Mucosa of descending colon (tissue), 3 donors: ENCODE measurements at regions not wholly inside any gene's neighbourhood (a gene's known extent, or its start where the extent isn't known, plus 50 kb on each side); places are given as distances from the start of the nearest gene placed in this dataset.

Experiments
- ATAC-seq: fragments of 200-7000 bp; cut with Tn5 transposase; one replicate; pipeline ENCODE4 v1.9.1; 2020; ENCODE audit warnings: mild to moderate bottlenecking, moderate library complexity
- DNase-seq, 3 donors: peaks; one replicate each; pipeline ENCODE4 v3.0.0-alpha.2; 2020
- H3K36me3 ChIP-seq: fragments of 200-600 bp; one replicate; pipeline ENCODE4 v1.8.0; 2021; ENCODE audit warnings: low read depth, mild to moderate bottlenecking
- H3K4me1 ChIP-seq: fragments of 200-600 bp; one replicate; pipeline ENCODE4 v1.8.0; 2021; ENCODE audit warnings: low read depth, mild to moderate bottlenecking
- H3K4me3 ChIP-seq: fragments of 200-600 bp; one replicate; pipeline ENCODE4 v1.8.0; 2021; ENCODE audit warnings: mild to moderate bottlenecking
- H3K9me3 ChIP-seq: fragments of 200-600 bp; one replicate; pipeline ENCODE4 v1.8.0; 2021; ENCODE audit warnings: mild to moderate bottlenecking
- intact Hi-C, 2 donors: fragments of 100-400 bp; cut with DNase I in 1 of 2; cut with micrococcal nuclease in 1 of 2; formaldehyde crosslinking; loops; one replicate each; pipeline versions ENCODE4 v1.11.0 to v1.11.1; 2022; cut with DNase I, micrococcal nuclease
- TF ChIP-seq, protein P1 (sequence below): fragments of 200-600 bp; IDR thresholded peaks from one replicate; pipeline ENCODE4 v1.8.0; 2022; ENCODE audit warnings: antibody characterized with exemption, mild to moderate bottlenecking
- donor health status: DM: no; HTN: no; CAD: no; lungs with moderate emphysema.
- donor health status: DM: no; HTN: no; CAD: no.
- donor health status: DM: no; HTN: yes; CAD: no.

DNA sequence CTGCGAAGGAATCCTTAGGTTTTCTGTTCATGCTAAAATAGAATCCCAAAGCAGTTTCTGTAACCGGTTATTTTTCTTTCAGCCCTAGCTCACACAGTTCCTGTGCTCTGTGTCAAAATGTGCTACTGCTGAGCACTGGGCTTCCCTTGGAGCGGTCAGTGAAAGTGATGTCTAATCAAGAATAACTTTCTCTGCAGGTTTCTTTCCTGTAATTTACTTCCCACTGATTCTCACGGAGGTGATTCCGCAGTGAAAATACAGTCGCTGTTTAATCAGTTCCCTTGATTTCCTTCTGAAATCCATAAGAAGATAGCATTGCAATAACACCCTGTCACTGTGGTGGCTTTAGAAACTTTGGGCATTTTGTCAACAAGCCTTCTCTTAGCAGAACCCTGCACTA, 112.0 kb upstream of the ISL1 start:
- no peaks in the 10 kb centered on the region for H3K4me1 ChIP-seq
- no peak overlapping the region for H3K4me3 ChIP-seq
- TF ChIP-seq, protein P1, sequence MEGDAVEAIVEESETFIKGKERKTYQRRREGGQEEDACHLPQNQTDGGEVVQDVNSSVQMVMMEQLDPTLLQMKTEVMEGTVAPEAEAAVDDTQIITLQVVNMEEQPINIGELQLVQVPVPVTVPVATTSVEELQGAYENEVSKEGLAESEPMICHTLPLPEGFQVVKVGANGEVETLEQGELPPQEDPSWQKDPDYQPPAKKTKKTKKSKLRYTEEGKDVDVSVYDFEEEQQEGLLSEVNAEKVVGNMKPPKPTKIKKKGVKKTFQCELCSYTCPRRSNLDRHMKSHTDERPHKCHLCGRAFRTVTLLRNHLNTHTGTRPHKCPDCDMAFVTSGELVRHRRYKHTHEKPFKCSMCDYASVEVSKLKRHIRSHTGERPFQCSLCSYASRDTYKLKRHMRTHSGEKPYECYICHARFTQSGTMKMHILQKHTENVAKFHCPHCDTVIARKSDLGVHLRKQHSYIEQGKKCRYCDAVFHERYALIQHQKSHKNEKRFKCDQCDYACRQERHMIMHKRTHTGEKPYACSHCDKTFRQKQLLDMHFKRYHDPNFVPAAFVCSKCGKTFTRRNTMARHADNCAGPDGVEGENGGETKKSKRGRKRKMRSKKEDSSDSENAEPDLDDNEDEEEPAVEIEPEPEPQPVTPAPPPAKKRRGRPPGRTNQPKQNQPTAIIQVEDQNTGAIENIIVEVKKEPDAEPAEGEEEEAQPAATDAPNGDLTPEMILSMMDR, result no peak
- intact Hi-C loops, result no loop called here
- ATAC-seq, result no peak
- H3K36me3 ChIP-seq, result no peaks in the 10 kb centered on the region
- no peak for DNase-seq
- H3K9me3 ChIP-seq, result no peaks in the 10 kb centered on the region

DNA sequence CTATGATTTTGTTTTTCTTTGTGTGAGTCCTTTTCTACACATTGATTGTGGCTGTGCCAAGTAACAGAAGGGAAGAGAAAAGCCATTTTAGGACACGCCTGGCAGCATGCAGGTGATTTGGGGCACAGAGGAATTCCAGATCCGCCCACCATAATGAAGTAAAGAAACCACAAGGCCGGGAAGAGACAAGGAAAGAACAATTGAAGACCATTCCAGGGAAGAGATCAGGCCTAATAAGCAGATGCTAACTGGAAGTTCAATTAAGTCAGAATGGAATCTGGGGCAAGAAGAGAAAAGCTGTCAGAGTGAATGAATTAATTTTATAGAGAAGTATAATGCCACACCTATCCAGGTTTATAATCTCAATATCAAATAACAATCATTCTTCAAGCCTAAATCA, 110.2 kb upstream of the ISL1 start:
- DNase-seq (no peak), ATAC-seq (no peak)
- TF ChIP-seq, protein P1, result no peak
- H3K4me3 ChIP-seq, result no peak overlapping the region
- no peaks in the 10 kb centered on the region for H3K4me1 ChIP-seq
- H3K9me3 ChIP-seq, result no peaks in the 10 kb centered on the region
- intact Hi-C loops, result no loop called here
- H3K36me3 ChIP-seq, result no peaks in the 10 kb centered on the region

DNA sequence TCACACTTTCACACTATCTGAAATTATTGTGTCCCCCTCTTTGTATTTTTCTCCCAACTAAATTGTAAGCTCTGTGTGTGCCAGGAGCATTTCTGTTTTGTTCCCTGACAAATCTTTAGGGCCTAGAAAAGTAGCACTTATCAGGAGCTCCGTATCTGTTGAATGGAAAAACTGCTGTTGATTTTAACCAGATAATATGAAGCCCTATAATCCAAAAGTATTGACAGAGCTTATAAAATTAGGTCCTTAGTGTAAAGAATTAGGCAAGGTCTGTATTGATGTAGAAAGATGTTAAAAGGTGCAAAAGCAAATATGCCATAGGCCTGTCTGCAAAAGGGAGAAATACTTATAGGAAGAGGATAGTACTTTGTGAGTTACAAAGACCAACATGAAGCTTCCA, 109.4 kb upstream of the ISL1 start:
- ATAC-seq (no peak), DNase-seq (no peak)
- TF ChIP-seq, protein P1, result no peak
- Histone ChIP-seq H3K9me3 (no peaks in the 10 kb centered on the region), H3K36me3 (no peaks in the 10 kb centered on the region), H3K4me3 (no peak overlapping the region), H3K4me1 (no peaks in the 10 kb centered on the region)
- intact Hi-C loops, result no loop called here

DNA sequence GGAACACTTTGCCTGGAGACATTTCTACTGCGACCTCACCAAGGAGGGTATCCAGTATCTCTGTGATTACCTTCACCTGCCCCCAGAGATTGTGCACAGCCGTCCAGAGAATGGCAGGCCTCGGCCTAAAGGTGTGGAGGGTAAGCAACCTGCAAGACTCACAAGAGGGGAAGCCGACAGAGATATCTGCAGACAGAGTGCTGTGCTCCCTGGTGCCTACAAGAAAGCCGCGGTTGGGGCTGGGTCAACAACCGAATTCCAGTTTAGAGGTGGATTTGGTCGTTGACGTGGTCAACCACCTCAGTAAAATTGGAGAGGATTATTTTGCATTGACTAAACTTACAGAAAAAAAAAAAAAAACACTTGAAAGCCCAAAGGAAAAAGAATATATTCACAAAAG, 107.8 kb upstream of the ISL1 start:
- TF ChIP-seq, protein P1, result no peak
- intact Hi-C loops, result no loop called here
- H3K9me3 ChIP-seq, result no peaks in the 10 kb centered on the region
- no peak for ATAC-seq
- H3K4me3 ChIP-seq, result no peak overlapping the region
- no peaks in the 10 kb centered on the region for H3K36me3 ChIP-seq
- no peaks in the 10 kb centered on the region for H3K4me1 ChIP-seq
- DNase-seq, result no peak

DNA sequence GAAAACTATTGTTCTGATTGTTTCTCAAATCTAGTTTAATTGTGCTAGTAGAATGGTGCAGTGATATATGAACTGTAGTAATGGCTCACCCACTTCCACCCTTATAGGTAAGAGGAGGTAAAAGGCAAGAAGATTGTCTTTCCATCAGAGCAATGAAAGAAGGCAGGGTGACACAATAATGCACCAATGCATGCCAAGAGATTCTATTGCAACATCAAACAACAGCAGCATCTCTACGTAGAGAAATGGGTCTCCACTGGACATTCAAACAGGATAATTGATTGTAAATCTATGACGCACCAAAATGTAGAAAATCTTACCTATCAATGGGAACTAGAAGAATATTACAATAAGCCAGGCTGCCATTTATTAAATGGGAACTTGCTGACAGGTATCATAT, 107.0 kb upstream of the ISL1 start:
- H3K9me3 ChIP-seq, result no peaks in the 10 kb centered on the region
- no peaks in the 10 kb centered on the region for H3K36me3 ChIP-seq
- no peak overlapping the region for H3K4me3 ChIP-seq
- TF ChIP-seq, protein P1, result no peak
- intact Hi-C loops, result no loop called here
- no peak for DNase-seq
- no peak for ATAC-seq
- H3K4me1 ChIP-seq, result no peaks in the 10 kb centered on the region

DNA sequence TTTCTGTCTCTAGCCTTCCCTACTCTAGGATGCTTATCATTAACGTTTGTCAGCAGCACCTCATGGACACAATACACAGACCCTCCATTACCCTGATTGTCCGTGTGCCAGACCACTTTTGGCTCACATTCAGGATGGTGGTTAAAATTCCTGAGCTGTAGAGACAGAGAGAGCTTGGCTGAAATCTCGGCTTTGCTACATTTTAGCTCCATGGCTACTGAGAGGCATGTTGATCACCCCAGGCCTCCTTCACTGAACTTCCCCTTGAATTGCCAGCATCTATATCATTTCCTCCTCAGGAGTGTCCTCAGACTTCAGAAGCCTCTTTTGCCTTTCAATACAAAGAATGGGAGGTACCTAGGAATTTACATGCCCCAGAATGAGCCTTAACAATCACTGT, 104.7 kb upstream of the ISL1 start:
- no peaks in the 10 kb centered on the region for H3K36me3 ChIP-seq
- H3K4me1 ChIP-seq, result no peaks in the 10 kb centered on the region
- TF ChIP-seq, protein P1, result no peak
- intact Hi-C loops, result no loop called here
- DNase-seq, result no peak
- H3K4me3 ChIP-seq, result no peak overlapping the region
- ATAC-seq, result no peak
- no peaks in the 10 kb centered on the region for H3K9me3 ChIP-seq
